IMR-90 (cell line): ENCODE measurements at regions not wholly inside any gene's neighbourhood (a gene's known extent, or its start where the extent isn't known, plus 50 kb on each side); places are given as distances from the start of the nearest gene placed in this dataset.
A peak's percentile ranks its signal among the peaks of the same experiment; 100 is the strongest.
"Not testable (repeated sequence)": the region's sequence is repeated elsewhere in the genome, so short reads cannot be mapped to it uniquely, and the experiment has no call there.

ENCODE experiments used
- ATAC-seq: fragments of 200-7000 bp; cut with Tn5 transposase; 2 replicates; pipeline ENCODE4 v1.9.1; 2020; ENCODE audit warnings: low read depth, mild to moderate bottlenecking, moderate library complexity
- BruUV-seq: library from RNA; stranded (reverse); fragments of 400-500 nt; replicated peaks from 2 replicates; lab custom pipeline; 2021; lab: Mats Ljungman, UMichigan
- CTCF ChIA-PET: fragments of 300-600 bp; formaldehyde crosslinking; extraction: SDS; loops from one replicate; lab custom pipeline; 2021; ENCODE audit warnings: antibody characterized with exemption; lab: Yijun Ruan, JAX
- POLR2A ChIA-PET: fragments of 300-600 bp; sonication (Branson Sonifier 250); formaldehyde crosslinking; loops from one replicate; lab custom pipeline; 2022; ENCODE audit warnings: antibody characterized with exemption; ENCODE audit not compliant: unreplicated experiment; lab: Charles Lee
- DNase-seq: peaks from one replicate; pipeline ENCODE4 v3.0.0; 2013
- H2AFZ ChIP-seq: replicated peaks from 2 replicates; pipeline ENCODE3; 2013; ENCODE audit warnings: low read length, mild to moderate bottlenecking; ENCODE audit not compliant: poor library complexity
- H2AK5ac ChIP-seq: 2 replicates; pipeline ENCODE4 v1.6.1; 2013; ENCODE audit warnings: low read depth, low read length, inconsistent platforms
- H2AK9ac ChIP-seq: replicated peaks from 2 replicates; pipeline ENCODE3; 2013; ENCODE audit warnings: mild to moderate bottlenecking, low read depth, low read length, moderate library complexity; ENCODE audit not compliant: poor library complexity
- H2BK120ac ChIP-seq: 2 replicates; pipeline ENCODE4 v1.6.1; 2013; ENCODE audit warnings: low read depth, low read length, inconsistent platforms
- H2BK15ac ChIP-seq: 3 replicates; pipeline ENCODE4 v1.6.1; 2013; ENCODE audit warnings: low read depth, low read length, inconsistent platforms
- H2BK20ac ChIP-seq: 2 replicates; pipeline ENCODE4 v1.6.1; 2013; ENCODE audit warnings: low read depth, mild to moderate bottlenecking, inconsistent platforms, low read length, moderate library complexity
- H2BK5ac ChIP-seq: 2 replicates; pipeline ENCODE4 v1.6.1; 2013; ENCODE audit warnings: mild to moderate bottlenecking, low read depth, low read length, inconsistent platforms; ENCODE audit not compliant: poor library complexity, severe bottlenecking
- H3K14ac ChIP-seq: replicated peaks from 2 replicates; pipeline ENCODE4 v1.6.1; 2013; ENCODE audit warnings: low read depth, low read length, inconsistent platforms
- H3K18ac ChIP-seq: 2 replicates; pipeline ENCODE4 v1.6.1; 2013; ENCODE audit warnings: low read depth, low read length, control low read depth
- H3K23ac ChIP-seq: 2 replicates; pipeline ENCODE4 v1.6.1; 2013; ENCODE audit warnings: low read depth, low read length, inconsistent platforms
- H3K27ac ChIP-seq: 2 replicates; pipeline ENCODE4 v1.5.1; 2013; ENCODE audit warnings: mild to moderate bottlenecking, control low read depth, low read length; ENCODE audit not compliant: insufficient read depth
- H3K27me3 ChIP-seq: 2 replicates; pipeline ENCODE4 v1.6.1; 2013; ENCODE audit warnings: low read length; ENCODE audit not compliant: control insufficient read depth, insufficient read depth
- H3K36me3 ChIP-seq: 2 replicates; pipeline ENCODE4 v1.6.1; 2013; ENCODE audit warnings: low read length, mixed read lengths; ENCODE audit not compliant: control insufficient read depth, insufficient read depth
- H3K4ac ChIP-seq: 2 replicates; pipeline ENCODE4 v1.6.1; 2013; ENCODE audit warnings: low read depth, low read length, inconsistent platforms
- H3K4me1 ChIP-seq: 2 replicates; pipeline ENCODE4 v1.6.1; 2013; ENCODE audit warnings: low read length, mixed read lengths; ENCODE audit not compliant: control insufficient read depth, insufficient read depth
- H3K4me2 ChIP-seq: 2 replicates; pipeline ENCODE4 v1.6.1; 2013; ENCODE audit warnings: low read depth, mild to moderate bottlenecking, control low read depth, low read length, moderate library complexity
- H3K4me3 ChIP-seq: 2 replicates; pipeline ENCODE4 v1.5.1; 2013; ENCODE audit warnings: low read depth, mild to moderate bottlenecking, control low read depth, low read length, moderate library complexity; ENCODE audit not compliant: insufficient read depth
- H3K56ac ChIP-seq: 2 replicates; pipeline ENCODE4 v1.6.1; 2013; ENCODE audit warnings: low read length, inconsistent platforms; ENCODE audit not compliant: insufficient read depth; ENCODE audit errors: extremely low read depth
- H3K79me1 ChIP-seq, 2 experiments: 2 replicates each; pipeline ENCODE4 v1.6.1; 2013; ENCODE audit warnings: low read length in 2 of 2, inconsistent platforms in 1 of 2, low read depth in 1 of 2
- H3K9ac ChIP-seq: 2 replicates; pipeline ENCODE4 v1.6.1; 2013; ENCODE audit warnings: low read depth, low read length, control low read depth
- H3K9me1 ChIP-seq: 2 replicates; pipeline ENCODE4 v1.6.1; 2013; ENCODE audit warnings: low read length, inconsistent platforms; ENCODE audit not compliant: insufficient read depth
- H3K9me3 ChIP-seq: 2 replicates; pipeline ENCODE4 v1.6.1; 2013; ENCODE audit warnings: low read length; ENCODE audit not compliant: control insufficient read depth, insufficient read depth
- H4K20me1 ChIP-seq: 2 replicates; pipeline ENCODE4 v1.6.1; 2013; ENCODE audit warnings: low read length, inconsistent platforms; ENCODE audit not compliant: insufficient read depth
- H4K5ac ChIP-seq: 2 replicates; pipeline ENCODE4 v1.6.1; 2013; ENCODE audit warnings: mild to moderate bottlenecking, low read depth, low read length, control low read depth
- H4K8ac ChIP-seq, 2 experiments: 2 replicates each; pipeline ENCODE4 v1.6.1; 2013; ENCODE audit warnings: low read depth in 2 of 2, low read length in 2 of 2, control low read depth in 1 of 2, inconsistent platforms in 1 of 2
- H4K91ac ChIP-seq: 2 replicates; pipeline ENCODE4 v1.6.1; 2013; ENCODE audit warnings: low read depth, low read length, inconsistent platforms; ENCODE audit not compliant: insufficient read depth
- WGBS, 2 experiments: methylation state at CpG; one replicate each; pipeline versions ENCODE4 v1.1.5 to v1.1.7; 2013; ENCODE audit warnings: missing lambda C conversion rate in 2 of 2; ENCODE audit not compliant: insufficient read length in 1 of 2; ENCODE audit errors: extremely low coverage in 2 of 2; 5-methylcytosine and 5-hydroxymethylcytosine counted together
- dilution Hi-C: fragments of 300-500 bp; cut with HindIII; formaldehyde crosslinking; loops from one replicate; pipeline ENCODE4 v1.14.3; 2018; ENCODE audit warnings: low sequenced_read_pairs; ENCODE audit not compliant: unreplicated experiment
- in situ Hi-C: fragments of 300-500 bp; cut with MboI; formaldehyde crosslinking; loops from 3 replicates; pipeline ENCODE4 v1.14.3; 2019; ENCODE audit warnings: low sequenced_read_pairs, inconsistent platforms, mixed read lengths
- intact Hi-C: fragments of 100-400 bp; cut with micrococcal nuclease; formaldehyde crosslinking; loops from 2 replicates; pipeline ENCODE4 v1.10.0; 2022

- CTCF ChIA-PET, intact Hi-C loops, in situ Hi-C loops: not testable (repeated sequence)
Observed at GRCh38 chr11:67906969-67907368, 96.9 kb downstream of the UNC93B1 start.

GRCh38 chr11:67899462-67899861, 104.4 kb downstream of the UNC93B1 start:
- H3K9me1 ChIP-seq, dilution Hi-C loops, H2BK5ac ChIP-seq, H3K27me3 ChIP-seq, H4K5ac ChIP-seq, BruUV-seq, H3K4ac ChIP-seq, POLR2A ChIA-PET, H2AK9ac ChIP-seq, H2BK120ac ChIP-seq, ATAC-seq, H2BK20ac ChIP-seq, CTCF ChIA-PET, H3K27ac ChIP-seq, H3K14ac ChIP-seq, H3K36me3 ChIP-seq, H3K23ac ChIP-seq, H3K9me3 ChIP-seq, intact Hi-C loops, H3K56ac ChIP-seq, in situ Hi-C loops, H2AFZ ChIP-seq, H3K9ac ChIP-seq, H2AK5ac ChIP-seq, H3K79me1 ChIP-seq, H3K4me1 ChIP-seq, H3K4me2 ChIP-seq, H4K91ac ChIP-seq, H2BK15ac ChIP-seq, H4K8ac ChIP-seq, H3K4me3 ChIP-seq, H3K18ac ChIP-seq, H4K20me1 ChIP-seq: not testable (repeated sequence)
- WGBS, 2 experiments, result 71% methylated on average over 1 of the region's 2 CpGs; no CpG with 5 or more reads in 1 of the 2 experiments
- DNase-seq, result peak; percentile 31

More at GRCh38 chr11:67906969-67907368, 96.9 kb downstream of the UNC93B1 start:
- H3K36me3 ChIP-seq, H3K27me3 ChIP-seq, ATAC-seq, H2AFZ ChIP-seq, H3K4me2 ChIP-seq, H3K56ac ChIP-seq, POLR2A ChIA-PET, H3K79me1 ChIP-seq, DNase-seq, H2BK120ac ChIP-seq, H2BK20ac ChIP-seq, dilution Hi-C loops, H3K9me1 ChIP-seq, H3K4me3 ChIP-seq, H2BK15ac ChIP-seq, H3K9ac ChIP-seq, H2AK9ac ChIP-seq, H3K4me1 ChIP-seq, H2BK5ac ChIP-seq, H3K4ac ChIP-seq, H3K18ac ChIP-seq, H4K8ac ChIP-seq, H4K91ac ChIP-seq, H4K20me1 ChIP-seq, H2AK5ac ChIP-seq, H3K9me3 ChIP-seq, BruUV-seq, H3K14ac ChIP-seq, H3K23ac ChIP-seq, H3K27ac ChIP-seq, H4K5ac ChIP-seq: not testable (repeated sequence)
- no CpG with 5 or more reads among the region's 1 CpG for WGBS, 2 experiments
